ENCODE measurements at regions not wholly inside any gene's neighbourhood (a gene's known extent, or its start where the extent isn't known, plus 50 kb on each side); places are given as distances from the start of the nearest gene placed in this dataset.

GRCh38 chr1:209354111-209354839 lies 229.2 kb upstream of the CAMK1G start:
- DNase-seq (ENCODE audit: low read depth in 1 of 2, low spot score in 1 of 2): no peak

GRCh38 chr1:209354840-209355165 lies 228.7 kb upstream of the CAMK1G start:
- no peak for DNase-seq (ENCODE audit: low read depth in 1 of 2, low spot score in 1 of 2)

- DNase-seq (ENCODE audit: low read depth in 1 of 2, low spot score in 1 of 2): no peak
Observed at GRCh38 chr1:209355415-209355814, 228.1 kb upstream of the CAMK1G start.

- DNase-seq (ENCODE audit: low read depth in 1 of 2, low spot score in 1 of 2): no peak
Observed at GRCh38 chr1:209356976-209357377, 226.5 kb upstream of the CAMK1G start.

- DNase-seq (ENCODE audit: low read depth in 1 of 2, low spot score in 1 of 2): no peak
Observed at GRCh38 chr1:209363112-209363511, 220.4 kb upstream of the CAMK1G start.

GRCh38 chr1:209364716-209365115 lies 218.8 kb upstream of the CAMK1G start:
- no peak for DNase-seq (ENCODE audit: low read depth in 1 of 2, low spot score in 1 of 2)

- no peak for DNase-seq (ENCODE audit: low read depth in 1 of 2, low spot score in 1 of 2)
Observed at GRCh38 chr1:209367061-209367772, 216.3 kb upstream of the CAMK1G start.

- DNase-seq (ENCODE audit: low read depth in 1 of 2, low spot score in 1 of 2): no peak
Observed at GRCh38 chr1:209368864-209369598, 214.5 kb upstream of the CAMK1G start.

GRCh38 chr1:209370241-209370995 lies 213.1 kb upstream of the CAMK1G start:
- no peak for DNase-seq (ENCODE audit: low read depth in 1 of 2, low spot score in 1 of 2)

GRCh38 chr1:209375097-209375496 lies 208.4 kb upstream of the CAMK1G start:
- no peak for DNase-seq (ENCODE audit: low read depth in 1 of 2, low spot score in 1 of 2)

- no peak for DNase-seq (ENCODE audit: low read depth in 1 of 2, low spot score in 1 of 2)
Observed at GRCh38 chr1:209375671-209376365, 207.7 kb upstream of the CAMK1G start.

GRCh38 chr1:209376774-209377173 lies 206.7 kb upstream of the CAMK1G start:
- DNase-seq (ENCODE audit: low read depth in 1 of 2, low spot score in 1 of 2): no peak

GRCh38 chr1:209377995-209378394 lies 205.5 kb upstream of the CAMK1G start:
- DNase-seq (ENCODE audit: low read depth in 1 of 2, low spot score in 1 of 2): no peak

GRCh38 chr1:209379280-209379679 lies 204.2 kb upstream of the CAMK1G start:
- no peak for DNase-seq (ENCODE audit: low read depth in 1 of 2, low spot score in 1 of 2)

- no peak for DNase-seq (ENCODE audit: low read depth in 1 of 2, low spot score in 1 of 2)
Observed at GRCh38 chr1:209380420-209380819, 203.1 kb upstream of the CAMK1G start.

- no peak for DNase-seq (ENCODE audit: low read depth in 1 of 2, low spot score in 1 of 2)
Observed at GRCh38 chr1:209382231-209383100, 201.0 kb upstream of the CAMK1G start.

GRCh38 chr1:209383422-209383821 lies 200.1 kb upstream of the CAMK1G start:
- DNase-seq (ENCODE audit: low read depth in 1 of 2, low spot score in 1 of 2): no peak

- DNase-seq (ENCODE audit: low read depth in 1 of 2, low spot score in 1 of 2): no peak
Observed at GRCh38 chr1:209383907-209384709, 199.4 kb upstream of the CAMK1G start.

Data from stimulated activated CD4-positive, alpha-beta T cell treated with anti-CD3 and anti-CD28 coated beads, Interleukin-15, amount 100 ng/mL, for 1 hour (primary cell).